Spleen (tissue), 11 donors: ENCODE measurements at regions not wholly inside any gene's neighbourhood (a gene's known extent, or its start where the extent isn't known, plus 50 kb on each side); places are given as distances from the start of the nearest gene placed in this dataset.

Source experiments
- DNase-seq: peaks from one replicate; pipeline ENCODE4 v3.0.0-alpha.2; 2020
- H3K27ac ChIP-seq, 8 donors: fragments of 200-600 bp; sonication (generic) in 7 of 8; 1 replicate in 4 of 8; 2 replicates in 4 of 8; pipeline versions ENCODE4 v1.5.0 to v1.8.0; 2016 to 2021; ENCODE audit warnings: inconsistent platforms in 4 of 8, mild to moderate bottlenecking in 4 of 8, moderate library complexity in 1 of 8
- H3K27me3 ChIP-seq, 7 donors: fragments of 200-600 bp; sonication (generic) in 6 of 7; replicated peaks in 1 of 7; 1 replicate in 4 of 7; 2 replicates in 3 of 7; pipeline versions ENCODE4 v1.5.0 to v1.8.0; 2016 to 2021; ENCODE audit warnings: inconsistent platforms in 3 of 7, mild to moderate bottlenecking in 1 of 7
- H3K36me3 ChIP-seq, 6 donors: fragments of 200-600 bp; sonication (generic) in 5 of 6; 1 replicate in 4 of 6; 2 replicates in 2 of 6; pipeline versions ENCODE4 v1.5.0 to v1.8.0; 2016 to 2021; ENCODE audit warnings: inconsistent platforms in 2 of 6
- H3K4me1 ChIP-seq, 6 donors: fragments of 200-600 bp; sonication (generic) in 5 of 6; 1 replicate in 3 of 6; 2 replicates in 3 of 6; pipeline versions ENCODE4 v1.5.0 to v1.8.0; 2016 to 2021; ENCODE audit warnings: inconsistent platforms in 3 of 6
- H3K4me3 ChIP-seq, 8 donors: fragments of 200-600 bp; sonication (generic) in 7 of 8; 1 replicate in 4 of 8; 2 replicates in 4 of 8; pipeline versions ENCODE4 v1.5.0 to v1.8.0; 2016 to 2021; ENCODE audit warnings: inconsistent platforms in 4 of 8, mild to moderate bottlenecking in 4 of 8, moderate library complexity in 2 of 8
- H3K9me3 ChIP-seq, 8 donors: fragments of 200-600 bp; sonication (generic) in 7 of 8; 1 replicate in 4 of 8; 2 replicates in 4 of 8; pipeline versions ENCODE4 v1.5.0 to v1.8.0; 2016 to 2021; ENCODE audit warnings: inconsistent platforms in 4 of 8
- CTCF ChIP-seq, 11 experiments: fragments of 200-600 bp in 7 of 11; fragments of 450-650 bp in 4 of 11; sonication (generic) in 4 of 11; IDR thresholded peaks in 8 of 11; conservative IDR thresholded peaks in 3 of 11; 1 replicate in 7 of 11; 2 replicates in 4 of 11; pipeline versions ENCODE4 v1.4.0 to v1.8.0; 2016 to 2021; ENCODE audit warnings: antibody characterized with exemption in 11 of 11, inconsistent platforms in 4 of 11, mild to moderate bottlenecking in 1 of 11
- POLR2A ChIP-seq, 3 donors: fragments of 450-650 bp; IDR thresholded peaks; one replicate each; pipeline ENCODE4 v1.5.1; 2017; ENCODE audit warnings: antibody characterized with exemption in 3 of 3, mild to moderate bottlenecking in 1 of 3
- POLR2AphosphoS5 ChIP-seq, 3 donors: sonication (generic); formaldehyde crosslinking; IDR thresholded peaks; one replicate each; pipeline ENCODE4 v1.5.1; 2017; ENCODE audit warnings: antibody characterized with exemption in 3 of 3
- WGBS, 5 donors: extraction: QIAGEN DNeasy Blood & Tissue Kit in 3 of 5; methylation state at CpG; one replicate each; pipeline versions ENCODE4 v1.1.5 to v1.1.7; 2013 to 2018; 5-methylcytosine and 5-hydroxymethylcytosine counted together
- intact Hi-C: fragments of 100-400 bp; cut with DNase I; formaldehyde crosslinking; loops from one replicate; pipeline ENCODE4 v1.15.0; 2023; ENCODE audit warnings: low total_unique reads
- donor health status: healthy with polysubstance abuse.
- donor health status: DM: no; HTN: no; CAD: no; lungs with moderate emphysema.
- donor health status: DM: no; HTN: no; CAD: no.
- donor health status: Bipolar disorder and iron deficiency.
- donor health status: healthy.
- donor health status: DM: no; HTN: no; CAD: no.
- donor health status: DM: yes; HTN: yes; CAD: no.

DNA sequence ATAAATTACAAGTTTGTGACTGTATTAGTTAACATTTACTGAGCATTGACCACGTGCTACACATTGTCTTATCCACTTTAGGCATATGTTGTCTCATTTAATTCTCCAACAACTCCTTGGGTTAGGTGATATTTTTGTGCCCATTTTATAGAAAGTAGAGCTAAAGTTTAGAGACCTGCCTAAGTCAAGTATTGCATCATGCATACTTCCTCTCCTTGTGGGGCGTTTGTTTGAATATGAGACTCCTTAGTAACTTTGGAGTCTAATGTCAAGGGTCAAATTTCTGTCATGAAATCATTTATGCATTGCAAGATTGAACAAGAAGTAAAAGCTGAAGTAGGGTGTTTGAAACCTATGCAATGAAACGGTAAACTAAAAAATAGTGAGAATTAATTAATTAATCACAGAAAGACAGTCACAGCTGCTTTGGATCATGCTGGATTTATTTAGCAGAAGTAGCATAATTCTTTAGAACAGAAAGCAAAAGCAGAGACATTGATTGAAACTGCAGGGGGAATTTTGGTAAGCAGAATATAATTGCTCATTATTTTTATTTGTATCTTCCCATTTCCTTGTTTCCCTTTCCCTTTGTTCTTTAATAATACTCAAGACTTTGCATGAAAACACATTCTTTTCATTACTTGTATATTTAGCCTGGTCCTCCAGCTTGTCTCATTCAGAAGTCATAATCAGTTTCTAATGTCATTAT is 1374.4 kb upstream of the GJE1 start:
- Histone ChIP-seq H3K4me3 (no peak overlapping the region), H3K27ac (no peak overlapping the region), H3K36me3 (no peaks in the 10 kb centered on the region), H3K4me1 (peaks cover 0 to 4% (median 0%) of the 10 kb centered on the region in 6 donors), H3K27me3 (no peaks in the 10 kb centered on the region), H3K9me3 (peaks cover 0 to 6% (median 0%) of the 10 kb centered on the region in 8 donors)
- intact Hi-C loops = no loop called here
- 57 to 78% (median 64%) methylated on average over 3 of the region's 3 CpGs for WGBS, 5 donors
- no peak for DNase-seq
- TF ChIP-seq POLR2A (IDR thresholded peaks at IDR 0.05) (no peak), CTCF (IDR thresholded peaks at IDR 0.05 in 8 of 11, conservative IDR thresholded peaks at IDR 0.05 in 3 of 11) (no peak), POLR2AphosphoS5 (IDR thresholded peaks at IDR 0.05) (no peak)

GRCh38 chr6:140752234-140752633 is 1377.8 kb upstream of the CITED2 start:
- Histone ChIP-seq H3K4me3 (no peak overlapping the region), H3K4me1 (no peaks in the 10 kb centered on the region), H3K9me3 (peaks cover 0 to 37% (median 26%) of the 10 kb centered on the region in 8 donors), H3K27me3 (no peaks in the 10 kb centered on the region), H3K36me3 (no peaks in the 10 kb centered on the region), H3K27ac (no peak overlapping the region)
- 81 to 86% (median 81%) methylated on average over 1 of the region's 1 CpG for WGBS, 5 donors
- TF ChIP-seq POLR2AphosphoS5 (IDR thresholded peaks at IDR 0.05) (no peak), CTCF (IDR thresholded peaks at IDR 0.05 in 8 of 11, conservative IDR thresholded peaks at IDR 0.05 in 3 of 11) (no peak), POLR2A (IDR thresholded peaks at IDR 0.05) (no peak)
- intact Hi-C loops = no loop called here
- no peak for DNase-seq

DNA sequence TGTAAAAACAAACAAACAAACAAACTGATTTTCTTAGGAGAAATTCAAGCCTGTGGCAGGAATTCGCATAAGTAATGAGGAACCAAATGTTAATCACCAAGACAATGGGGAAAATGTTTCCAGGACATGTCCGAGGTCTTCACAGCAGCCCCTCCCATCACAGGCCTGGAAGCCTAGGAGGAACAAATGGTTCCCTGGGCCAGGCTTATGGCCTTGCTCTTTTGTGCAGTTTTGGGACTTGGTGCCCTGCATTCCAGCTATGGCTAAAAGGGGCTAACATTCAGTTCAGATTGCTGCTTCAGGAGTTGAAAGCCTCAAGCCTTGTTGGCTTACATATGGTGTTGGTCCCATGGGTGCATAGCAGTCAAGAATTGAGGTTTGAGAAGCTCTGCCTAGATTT is 1372.7 kb upstream of the CITED2 start:
- TF ChIP-seq POLR2AphosphoS5 (IDR thresholded peaks at IDR 0.05) (no peak), CTCF (IDR thresholded peaks at IDR 0.05 in 8 of 11, conservative IDR thresholded peaks at IDR 0.05 in 3 of 11) (no peak), POLR2A (IDR thresholded peaks at IDR 0.05) (no peak)
- DNase-seq = no peak
- H3K27ac ChIP-seq = no peak overlapping the region
- no peaks in the 10 kb centered on the region for H3K27me3 ChIP-seq
- intact Hi-C loops = no loop called here
- no peaks in the 10 kb centered on the region for H3K36me3 ChIP-seq
- H3K4me1 ChIP-seq = no peaks in the 10 kb centered on the region
- H3K9me3 ChIP-seq = peaks cover 0 to 50% (median 32%) of the 10 kb centered on the region in 8 donors
- no peak overlapping the region for H3K4me3 ChIP-seq
- 66 to 92% (median 89%) methylated on average over 2 of the region's 2 CpGs for WGBS, 5 donors

- TF ChIP-seq POLR2AphosphoS5 (IDR thresholded peaks at IDR 0.05) (no peak), CTCF (IDR thresholded peaks at IDR 0.05 in 8 of 11, conservative IDR thresholded peaks at IDR 0.05 in 3 of 11) (no peak), POLR2A (IDR thresholded peaks at IDR 0.05) (no peak)
- Histone ChIP-seq H3K27me3 (no peaks in the 10 kb centered on the region), H3K4me1 (no peaks in the 10 kb centered on the region), H3K4me3 (no peak overlapping the region), H3K9me3 (peaks cover 0 to 38% (median 26%) of the 10 kb centered on the region in 8 donors), H3K36me3 (no peaks in the 10 kb centered on the region), H3K27ac (no peak overlapping the region)
- DNase-seq = no peak
- intact Hi-C loops = no loop called here
- 53 to 78% (median 63%) methylated on average over 2 of the region's 2 CpGs for WGBS, 5 donors
These were observed 1370.3 kb upstream of the CITED2 start for GRCh38 chr6:140744659-140745320.
